SJSA1 (cell line): ENCODE measurements at regions not wholly inside any gene's neighbourhood (a gene's known extent, or its start where the extent isn't known, plus 50 kb on each side); places are given as distances from the start of the nearest gene placed in this dataset.
"Not testable (repeated sequence)": the region's sequence is repeated elsewhere in the genome, so short reads cannot be mapped to it uniquely, and the experiment has no call there.

Experiments
- DNase-seq, 2 experiments: peaks; one replicate each; pipeline ENCODE4 v3.0.0-alpha.2; 2015 to 2020; ENCODE audit warnings: low spot score in 2 of 2, low read depth in 1 of 2
- H3K27ac ChIP-seq: fragments of 250-450 bp; sonication (Bioruptor Pico); 2 replicates; pipeline ENCODE4 v1.5.1; 2020; ENCODE audit warnings: mild to moderate bottlenecking, moderate library complexity
- H3K27me3 ChIP-seq: fragments of 250-450 bp; sonication (Bioruptor Pico); replicated peaks from 2 replicates; pipeline ENCODE4 v1.5.1; 2020; ENCODE audit warnings: mild to moderate bottlenecking, moderate library complexity
- H3K36me3 ChIP-seq: fragments of 250-450 bp; sonication (Bioruptor Pico); 2 replicates; pipeline ENCODE4 v1.5.1; 2020; ENCODE audit warnings: mild to moderate bottlenecking
- H3K4me1 ChIP-seq: fragments of 250-450 bp; sonication (Bioruptor Pico); replicated peaks from 2 replicates; pipeline ENCODE4 v1.6.1; 2021; ENCODE audit warnings: mild to moderate bottlenecking
- H3K4me3 ChIP-seq: fragments of 250-450 bp; sonication (Bioruptor Pico); 2 replicates; pipeline ENCODE4 v1.5.1; 2020; ENCODE audit warnings: mild to moderate bottlenecking
- H3K9me3 ChIP-seq: fragments of 250-450 bp; sonication (Bioruptor Pico); replicated peaks from 2 replicates; pipeline ENCODE4 v1.5.1; 2020; ENCODE audit warnings: mild to moderate bottlenecking

GRCh38 chr2:147310335-147311057, 534.3 kb upstream of the ACVR2A start:
- Histone ChIP-seq H3K4me1 (no peaks in the 10 kb centered on the region), H3K27me3 (no peaks in the 10 kb centered on the region), H3K27ac (no peak overlapping the region), H3K9me3 (no peaks in the 10 kb centered on the region), H3K4me3 (no peak overlapping the region), H3K36me3 (no peaks in the 10 kb centered on the region)
- no peak for DNase-seq

GRCh38 chr2:147297820-147298219, 547.0 kb upstream of the ACVR2A start:
- Histone ChIP-seq H3K27me3 (no peaks in the 10 kb centered on the region), H3K9me3 (no peaks in the 10 kb centered on the region; the same call in 1 of the 2 replicates), H3K4me3 (no peak overlapping the region), H3K36me3 (no peaks in the 10 kb centered on the region), H3K27ac (no peak overlapping the region), H3K4me1 (no peaks in the 10 kb centered on the region)
- no peak for DNase-seq

- Histone ChIP-seq H3K4me1 (no peaks in the 10 kb centered on the region), H3K27me3 (no peaks in the 10 kb centered on the region), H3K27ac (no peak overlapping the region), H3K4me3 (no peak overlapping the region), H3K36me3 (no peaks in the 10 kb centered on the region), H3K9me3 (no peaks in the 10 kb centered on the region)
- DNase-seq = no peak
Observed at GRCh38 chr2:147294825-147295392, 549.9 kb upstream of the ACVR2A start.

GRCh38 chr2:147293991-147294824, 550.6 kb upstream of the ACVR2A start:
- Histone ChIP-seq H3K27me3 (no peaks in the 10 kb centered on the region), H3K4me1 (no peaks in the 10 kb centered on the region), H3K36me3 (no peaks in the 10 kb centered on the region), H3K4me3 (no peak overlapping the region), H3K9me3 (no peaks in the 10 kb centered on the region), H3K27ac (no peak overlapping the region)
- no peak for DNase-seq

- H3K27ac ChIP-seq = no peak overlapping the region
- H3K27me3 ChIP-seq = no peaks in the 10 kb centered on the region
- DNase-seq = no peak
- no peaks in the 10 kb centered on the region for H3K36me3 ChIP-seq
- H3K4me3 ChIP-seq = no peak overlapping the region
- 0 out of 2 replicates have a peak, but pooled peaks cover 4% of the 10 kb centered on the region for H3K9me3 ChIP-seq
- H3K4me1 ChIP-seq = no peaks in the 10 kb centered on the region
Observed at GRCh38 chr2:147288131-147288530, 556.7 kb upstream of the ACVR2A start.

GRCh38 chr2:147275943-147276342, 568.9 kb upstream of the ACVR2A start:
- Histone ChIP-seq H3K9me3 (0 out of 2 replicates have a peak, but pooled peaks cover 3% of the 10 kb centered on the region), H3K27me3 (no peaks in the 10 kb centered on the region), H3K4me1 (no peaks in the 10 kb centered on the region), H3K27ac (no peak overlapping the region), H3K4me3 (no peak overlapping the region), H3K36me3 (no peaks in the 10 kb centered on the region)
- no peak for DNase-seq

- Histone ChIP-seq H3K9me3 (0 out of 2 replicates have a peak, but pooled peaks cover 2% of the 10 kb centered on the region), H3K36me3 (no peaks in the 10 kb centered on the region), H3K27ac (no peak overlapping the region), H3K4me1 (no peaks in the 10 kb centered on the region), H3K4me3 (no peak overlapping the region), H3K27me3 (no peaks in the 10 kb centered on the region)
- no peak for DNase-seq
Observed at GRCh38 chr2:147273628-147274027, 571.2 kb upstream of the ACVR2A start.

GRCh38 chr2:147273106-147273505, 571.7 kb upstream of the ACVR2A start:
- no peaks in the 10 kb centered on the region for H3K9me3 ChIP-seq
- no peaks in the 10 kb centered on the region for H3K4me1 ChIP-seq
- no peaks in the 10 kb centered on the region for H3K36me3 ChIP-seq
- H3K4me3 ChIP-seq = no peak overlapping the region
- no peaks in the 10 kb centered on the region for H3K27me3 ChIP-seq
- H3K27ac ChIP-seq = no peak overlapping the region
- no peak for DNase-seq

- not testable (repeated sequence) for H3K36me3 ChIP-seq, H3K9me3 ChIP-seq, DNase-seq, H3K27ac ChIP-seq, H3K4me1 ChIP-seq, H3K27me3 ChIP-seq, H3K4me3 ChIP-seq
Observed at GRCh38 chr2:147269581-147269980, 575.2 kb upstream of the ACVR2A start.

GRCh38 chr2:147260241-147260640, 584.6 kb upstream of the ACVR2A start:
- DNase-seq = no peak
- Histone ChIP-seq H3K27me3 (no peaks in the 10 kb centered on the region), H3K9me3 (no peaks in the 10 kb centered on the region), H3K4me1 (no peaks in the 10 kb centered on the region), H3K4me3 (no peak overlapping the region), H3K36me3 (no peaks in the 10 kb centered on the region), H3K27ac (no peak overlapping the region)

GRCh38 chr2:147255812-147256211, 589.0 kb upstream of the ACVR2A start:
- DNase-seq = no peak
- H3K36me3 ChIP-seq = no peaks in the 10 kb centered on the region
- H3K4me3 ChIP-seq = no peak overlapping the region
- no peak overlapping the region for H3K27ac ChIP-seq
- H3K9me3 ChIP-seq = no peaks in the 10 kb centered on the region
- H3K4me1 ChIP-seq = no peaks in the 10 kb centered on the region
- H3K27me3 ChIP-seq = no peaks in the 10 kb centered on the region

- no peaks in the 10 kb centered on the region for H3K36me3 ChIP-seq
- H3K27me3 ChIP-seq = no peaks in the 10 kb centered on the region
- DNase-seq = no peak
- H3K27ac ChIP-seq = no peak overlapping the region
- no peak overlapping the region for H3K4me3 ChIP-seq
- H3K9me3 ChIP-seq = no peaks in the 10 kb centered on the region
- H3K4me1 ChIP-seq = no peaks in the 10 kb centered on the region
Observed at GRCh38 chr2:147250652-147251356, 594.0 kb upstream of the ACVR2A start.

- H3K27me3 ChIP-seq = no peaks in the 10 kb centered on the region
- H3K36me3 ChIP-seq = no peaks in the 10 kb centered on the region
- no peaks in the 10 kb centered on the region for H3K4me1 ChIP-seq
- no peak for DNase-seq
- H3K4me3 ChIP-seq = no peak overlapping the region
- no peak overlapping the region for H3K27ac ChIP-seq
- H3K9me3 ChIP-seq = no peaks in the 10 kb centered on the region
Observed at GRCh38 chr2:147247749-147248148, 597.1 kb upstream of the ACVR2A start.
